ENCODE measurements at regions not wholly inside any gene's neighbourhood (a gene's known extent, or its start where the extent isn't known, plus 50 kb on each side); places are given as distances from the start of the nearest gene placed in this dataset.
"Not testable (repeated sequence)": the region's sequence is repeated elsewhere in the genome, so short reads cannot be mapped to it uniquely, and the experiment has no call there.

- DNase-seq = no peak
These were observed 1143.6 kb downstream of the TMEM121 start for GRCh38 chr14:106670011-106670410.

- not testable (repeated sequence) for DNase-seq
These were observed 1147.7 kb downstream of the TMEM121 start for GRCh38 chr14:106674093-106674492.

- DNase-seq = not testable (repeated sequence)
These were observed 1148.2 kb downstream of the TMEM121 start for GRCh38 chr14:106674509-106675125.

GRCh38 chr14:106675716-106676115 is 1149.3 kb downstream of the TMEM121 start:
- not testable (repeated sequence) for DNase-seq

GRCh38 chr14:106679776-106680175 is 1153.4 kb downstream of the TMEM121 start:
- DNase-seq = no peak

GRCh38 chr14:106681161-106681560 is 1154.8 kb downstream of the TMEM121 start:
- no peak for DNase-seq

GRCh38 chr14:106681568-106681967 is 1155.2 kb downstream of the TMEM121 start:
- DNase-seq = no peak

GRCh38 chr14:106683631-106684030 is 1157.2 kb downstream of the TMEM121 start:
- DNase-seq = no peak

GRCh38 chr14:106686533-106686932 is 1160.2 kb downstream of the TMEM121 start:
- no peak for DNase-seq

GRCh38 chr14:106690333-106690891 is 1164.0 kb downstream of the TMEM121 start:
- DNase-seq = no peak

GRCh38 chr14:106691601-106692291 is 1165.4 kb downstream of the TMEM121 start:
- DNase-seq = no peak

- DNase-seq = no peak
These were observed 1168.4 kb downstream of the TMEM121 start for GRCh38 chr14:106694638-106695393.

GRCh38 chr14:106698620-106699267 is 1172.4 kb downstream of the TMEM121 start:
- DNase-seq = not testable (repeated sequence)

- not testable (repeated sequence) for DNase-seq
These were observed 1177.3 kb downstream of the TMEM121 start for GRCh38 chr14:106703651-106704050.

GRCh38 chr14:106706488-106706887 is 1180.1 kb downstream of the TMEM121 start:
- not testable (repeated sequence) for DNase-seq

- not testable (repeated sequence) for DNase-seq
These were observed 1183.8 kb downstream of the TMEM121 start for GRCh38 chr14:106710187-106710586.

GRCh38 chr14:106712513-106712912 is 1186.1 kb downstream of the TMEM121 start:
- not testable (repeated sequence) for DNase-seq

GRCh38 chr14:106714446-106715428 is 1188.4 kb downstream of the TMEM121 start:
- DNase-seq = not testable (repeated sequence)

GRCh38 chr14:106717544-106717943 is 1191.2 kb downstream of the TMEM121 start:
- not testable (repeated sequence) for DNase-seq

GRCh38 chr14:106719880-106720279 is 1193.5 kb downstream of the TMEM121 start:
- DNase-seq = not testable (repeated sequence)

- not testable (repeated sequence) for DNase-seq
These were observed 1195.5 kb downstream of the TMEM121 start for GRCh38 chr14:106721926-106722325.

All from left kidney (tissue), 1 donor.